HEK293 (cell line): ENCODE measurements at regions not wholly inside any gene's neighbourhood (a gene's known extent, or its start where the extent isn't known, plus 50 kb on each side); places are given as distances from the start of the nearest gene placed in this dataset.

Experiments used
- SETDB1 ChIP-seq: IDR thresholded peaks from one replicate; pipeline ENCODE4 v1.6.1; 2017; ENCODE audit warnings: mild to moderate bottlenecking, low read length, moderate library complexity, mixed read lengths; ENCODE audit not compliant: insufficient read length
- ZNF513 ChIP-seq: fragments of 450-650 bp; IDR thresholded peaks from 2 replicates; pipeline ENCODE4 v1.5.1; 2018; ENCODE audit warnings: missing biosample characterization, missing genetic modification characterization

GRCh38 chr17:71102777-71103176, 933.4 kb downstream of the KCNJ2 start:
- TF ChIP-seq SETDB1: no peak
- TF ChIP-seq ZNF513 (tag by site-specific recombination): no peak
